ENCODE measurements at regions not wholly inside any gene's neighbourhood (a gene's known extent, or its start where the extent isn't known, plus 50 kb on each side); places are given as distances from the start of the nearest gene placed in this dataset.

DNA sequence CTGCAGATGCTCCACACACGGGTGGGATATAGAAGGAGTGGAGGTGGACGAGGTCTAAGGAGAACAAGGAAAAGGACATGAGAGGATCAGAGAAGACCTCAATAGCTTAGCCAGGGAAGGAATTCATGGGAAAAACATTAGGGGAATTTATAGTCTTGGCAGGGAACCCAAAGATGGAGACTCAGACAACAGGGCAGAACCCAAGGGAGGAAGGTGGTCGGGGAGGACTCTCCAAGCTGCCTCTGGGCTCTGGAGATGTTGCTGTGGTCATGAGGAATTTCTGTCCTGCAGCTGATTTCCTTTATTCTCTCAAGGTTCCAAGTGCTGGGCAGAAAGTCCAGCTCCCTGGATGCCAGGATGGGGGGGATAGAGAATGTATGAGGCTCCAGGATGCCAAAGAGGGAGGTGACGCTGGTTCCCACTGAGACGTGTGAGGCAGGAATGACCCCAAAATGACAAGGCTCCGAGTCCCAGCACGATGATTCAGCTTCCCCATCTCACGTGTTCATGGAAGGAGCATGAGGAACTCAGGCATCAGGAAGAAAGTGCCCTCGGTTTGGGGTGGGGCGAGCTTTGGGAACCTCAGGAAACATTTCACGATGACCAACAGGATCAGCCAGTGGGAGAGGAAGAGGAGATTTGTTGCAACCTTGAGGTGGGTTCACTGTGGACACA is 57.0 kb upstream of the PPP2R3B start:
- TF ChIP-seq CTCF (IDR thresholded peaks at IDR 0.05) (no peak), POLR2A (IDR thresholded peaks at IDR 0.05) (no peak)
